GM06990 (cell line): ENCODE measurements at regions not wholly inside any gene's neighbourhood (a gene's known extent, or its start where the extent isn't known, plus 50 kb on each side); places are given as distances from the start of the nearest gene placed in this dataset.

Experiments
- DNase-seq: peaks from one replicate; pipeline ENCODE4 v3.0.0-alpha.2; 2011; ENCODE audit not compliant: insufficient read length; ENCODE audit errors: extremely low read depth
- H3K27me3 ChIP-seq: replicated peaks from 2 replicates; pipeline ENCODE4 v1.6.0; 2011; ENCODE audit warnings: low read length; ENCODE audit not compliant: control insufficient read depth, insufficient read depth
- H3K36me3 ChIP-seq: 2 replicates; pipeline ENCODE4 v1.5.1; 2011; ENCODE audit warnings: low read length; ENCODE audit not compliant: control insufficient read depth, insufficient read depth
- H3K4me3 ChIP-seq: replicated peaks from 2 replicates; pipeline ENCODE4 v1.5.1; 2011; ENCODE audit warnings: low read depth, mild to moderate bottlenecking, control low read depth, low read length
- TF ChIP-seq, protein P1 (sequence below): IDR thresholded peaks from 2 replicates; pipeline ENCODE4 v1.5.1; 2011; ENCODE audit warnings: low read length, control low read depth, mild to moderate bottlenecking, inconsistent platforms; ENCODE audit not compliant: insufficient read depth, poor library complexity, severe bottlenecking

DNA sequence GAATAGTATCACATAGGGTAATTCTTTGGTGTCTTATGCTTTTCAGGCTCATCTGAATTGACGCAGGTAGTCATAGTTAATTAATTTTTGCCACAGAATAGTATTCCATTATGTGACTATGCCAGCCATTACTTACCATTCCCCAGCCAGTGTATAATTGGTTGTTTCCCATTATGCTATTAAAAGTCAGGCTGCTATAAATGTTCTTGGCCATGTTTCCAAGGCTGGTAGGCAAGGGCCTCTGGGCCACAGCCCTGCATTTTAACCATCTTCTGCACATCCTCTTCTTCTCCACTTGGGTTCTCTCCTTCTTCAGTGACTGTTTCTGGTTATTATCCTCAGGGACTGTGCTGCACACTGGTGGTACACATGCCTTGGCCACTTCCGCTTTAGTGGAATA, 190.9 kb downstream of the ADAMTS15 start:
- Histone ChIP-seq H3K36me3 (no peaks in the 10 kb centered on the region), H3K27me3 (no peaks in the 10 kb centered on the region), H3K4me3 (no peak overlapping the region)
- TF ChIP-seq, protein P1, sequence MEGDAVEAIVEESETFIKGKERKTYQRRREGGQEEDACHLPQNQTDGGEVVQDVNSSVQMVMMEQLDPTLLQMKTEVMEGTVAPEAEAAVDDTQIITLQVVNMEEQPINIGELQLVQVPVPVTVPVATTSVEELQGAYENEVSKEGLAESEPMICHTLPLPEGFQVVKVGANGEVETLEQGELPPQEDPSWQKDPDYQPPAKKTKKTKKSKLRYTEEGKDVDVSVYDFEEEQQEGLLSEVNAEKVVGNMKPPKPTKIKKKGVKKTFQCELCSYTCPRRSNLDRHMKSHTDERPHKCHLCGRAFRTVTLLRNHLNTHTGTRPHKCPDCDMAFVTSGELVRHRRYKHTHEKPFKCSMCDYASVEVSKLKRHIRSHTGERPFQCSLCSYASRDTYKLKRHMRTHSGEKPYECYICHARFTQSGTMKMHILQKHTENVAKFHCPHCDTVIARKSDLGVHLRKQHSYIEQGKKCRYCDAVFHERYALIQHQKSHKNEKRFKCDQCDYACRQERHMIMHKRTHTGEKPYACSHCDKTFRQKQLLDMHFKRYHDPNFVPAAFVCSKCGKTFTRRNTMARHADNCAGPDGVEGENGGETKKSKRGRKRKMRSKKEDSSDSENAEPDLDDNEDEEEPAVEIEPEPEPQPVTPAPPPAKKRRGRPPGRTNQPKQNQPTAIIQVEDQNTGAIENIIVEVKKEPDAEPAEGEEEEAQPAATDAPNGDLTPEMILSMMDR, result no peak
- DNase-seq, result no peak

DNA sequence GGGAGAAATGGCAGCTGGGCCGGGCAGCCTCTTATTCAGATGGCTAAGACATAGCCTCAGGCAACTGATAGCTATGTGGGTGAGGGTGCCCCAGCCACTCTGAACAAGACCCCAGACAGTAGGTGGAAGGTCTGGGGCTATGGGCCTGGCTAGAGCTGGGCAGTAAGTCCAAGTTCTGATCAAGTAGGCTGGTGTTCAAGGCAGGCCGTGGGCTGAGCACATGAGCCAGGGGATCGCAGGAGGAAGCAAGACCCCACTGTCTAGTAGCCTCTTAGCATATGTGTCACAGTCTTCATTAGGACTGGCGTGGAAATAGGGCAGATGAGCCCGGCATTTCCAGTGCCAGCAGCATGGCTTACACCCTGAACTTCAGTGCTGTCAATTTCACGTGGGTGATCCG, 192.1 kb downstream of the ADAMTS15 start:
- no peak for DNase-seq
- Histone ChIP-seq H3K36me3 (no peaks in the 10 kb centered on the region), H3K27me3 (0 out of 2 replicates have a peak, but pooled peaks cover 1% of the 10 kb centered on the region), H3K4me3 (no peak overlapping the region)
- TF ChIP-seq, protein P1, result no peak

DNA sequence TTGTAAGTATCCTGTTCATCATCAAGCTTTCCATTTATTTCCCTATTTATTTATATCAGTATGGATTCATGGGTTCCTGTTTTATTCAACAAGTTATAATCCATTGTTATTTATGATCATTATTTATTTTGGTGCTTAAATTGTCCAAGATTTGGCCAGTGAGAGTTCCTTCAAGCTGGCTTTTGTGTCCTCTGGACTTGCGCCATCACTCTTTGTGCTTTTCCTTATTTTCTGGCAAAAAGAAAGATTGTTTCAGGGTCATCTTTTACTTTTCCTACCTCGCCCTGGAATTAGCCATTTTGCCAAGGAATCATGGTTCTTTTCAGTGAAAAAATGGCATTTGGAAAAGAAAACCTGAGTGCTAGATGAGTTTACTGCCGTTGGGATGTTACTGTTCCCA, 193.4 kb downstream of the ADAMTS15 start:
- 0 out of 2 replicates have a peak, but pooled peaks cover 1% of the 10 kb centered on the region for H3K27me3 ChIP-seq
- TF ChIP-seq, protein P1, result no peak

DNA sequence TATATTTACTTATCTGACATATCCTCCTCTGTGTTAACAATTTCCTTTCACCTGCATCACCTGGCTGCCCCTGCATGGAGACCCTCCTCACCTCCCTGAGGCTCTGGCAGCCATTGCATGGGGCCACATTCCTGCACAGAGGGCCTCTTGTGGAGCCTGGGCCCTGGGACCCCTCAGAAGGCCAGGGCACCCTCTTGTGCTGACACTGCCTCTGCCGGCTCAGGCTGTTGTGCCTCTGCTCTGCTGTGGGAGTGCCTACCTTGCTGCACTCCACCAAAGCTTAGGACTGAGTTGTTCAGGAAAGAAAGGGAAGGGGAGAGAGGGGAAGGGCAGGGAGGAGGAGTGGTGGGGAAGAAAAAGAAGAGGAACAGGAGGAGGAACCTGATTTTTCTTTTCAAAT, 194.5 kb downstream of the ADAMTS15 start:
- Histone ChIP-seq H3K4me3 (no peak overlapping the region), H3K27me3 (0 out of 2 replicates have a peak, but pooled peaks cover 1% of the 10 kb centered on the region), H3K36me3 (no peaks in the 10 kb centered on the region)
- TF ChIP-seq, protein P1, result no peak
- DNase-seq, result no peak

More for the DNA sequence above, 193.4 kb downstream of the ADAMTS15 start:
- no peak for DNase-seq
- Histone ChIP-seq H3K36me3 (no peaks in the 10 kb centered on the region), H3K4me3 (no peak overlapping the region)

DNA sequence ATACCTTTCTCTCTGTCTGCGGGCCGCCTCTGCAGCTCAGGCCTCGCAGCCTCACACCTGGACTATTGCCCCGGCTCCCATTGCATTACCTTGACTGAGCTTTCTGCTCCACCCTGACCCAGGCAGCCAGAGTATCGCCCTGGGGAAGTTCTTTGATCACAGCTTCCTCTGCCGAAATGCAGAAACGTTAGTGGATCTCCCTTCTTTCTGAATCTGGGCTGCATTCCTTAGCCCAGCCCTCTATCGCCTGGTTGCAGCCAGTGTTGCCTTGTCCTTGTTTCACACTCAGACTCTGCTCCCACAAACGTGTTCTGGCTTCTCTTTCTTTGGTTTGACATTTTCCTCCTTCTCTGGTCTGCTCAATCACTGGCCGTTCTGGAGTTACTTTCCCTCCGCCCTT, 195.7 kb downstream of the ADAMTS15 start:
- TF ChIP-seq, protein P1, result no peak
- H3K4me3 ChIP-seq, result no peak overlapping the region
- H3K36me3 ChIP-seq, result no peaks in the 10 kb centered on the region
- H3K27me3 ChIP-seq, result peaks cover 3% of the 10 kb centered on the region
- no peak for DNase-seq

DNA sequence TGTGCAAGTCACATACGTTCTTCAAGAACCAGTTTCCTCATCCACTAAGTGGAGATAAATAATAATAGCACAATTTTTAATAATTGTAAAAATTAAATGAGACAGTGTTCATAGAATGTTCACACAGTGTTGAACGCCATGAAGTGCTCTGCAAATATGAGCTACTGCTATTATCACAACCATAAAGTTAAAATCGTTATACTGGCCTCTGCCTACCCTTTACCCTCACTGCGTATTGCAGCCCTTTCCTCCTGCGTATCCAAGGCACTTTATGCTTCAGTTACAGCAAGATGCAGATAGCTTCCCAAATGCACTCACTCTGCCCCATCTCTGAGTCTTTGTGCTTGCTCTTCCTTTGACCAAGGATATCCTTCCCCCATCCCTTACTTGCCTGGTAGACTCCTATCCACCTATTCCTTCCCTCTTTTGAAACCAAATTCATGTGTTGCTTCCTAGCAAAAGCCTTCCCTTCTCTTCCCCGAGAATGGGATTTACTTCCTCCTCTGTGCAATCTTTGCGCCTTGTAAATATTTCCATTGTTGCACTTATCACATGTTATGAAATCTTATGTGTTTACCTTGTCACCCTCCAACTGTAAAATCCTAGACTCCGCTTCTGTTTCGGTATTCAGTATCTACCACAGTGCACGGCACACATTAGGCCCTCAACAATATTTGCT, 196.9 kb downstream of the ADAMTS15 start:
- Histone ChIP-seq H3K27me3 (peaks cover 3% of the 10 kb centered on the region), H3K36me3 (no peaks in the 10 kb centered on the region), H3K4me3 (no peak overlapping the region)
- TF ChIP-seq, protein P1, result no peak
- DNase-seq, result no peak
